Hepatocyte (in vitro differentiated cells): ENCODE measurements at regions not wholly inside any gene's neighbourhood (a gene's known extent, or its start where the extent isn't known, plus 50 kb on each side); places are given as distances from the start of the nearest gene placed in this dataset.

ENCODE experiments used
- CTCF ChIP-seq: fragments of 200-600 bp; sonication (generic); IDR thresholded peaks from 2 replicates; pipeline ENCODE4 v1.5.1; 2016; ENCODE audit warnings: antibody characterized with exemption, mild to moderate bottlenecking; ENCODE audit not compliant: poor library complexity
- EZH2 ChIP-seq: fragments of 200-600 bp; sonication (generic); IDR thresholded peaks from 2 replicates; pipeline ENCODE4 v1.6.1; 2016; ENCODE audit warnings: antibody characterized with exemption, mild to moderate bottlenecking, borderline replicate concordance
- EZH2phosphoT487 ChIP-seq: fragments of 200-600 bp; sonication (generic); IDR thresholded peaks from one replicate; pipeline ENCODE4 v1.6.1; 2018; ENCODE audit warnings: antibody characterized with exemption, mild to moderate bottlenecking, low read depth, moderate library complexity; ENCODE audit not compliant: unreplicated experiment, severe bottlenecking

- no peak for TF ChIP-seq CTCF
- TF ChIP-seq EZH2 = no peak
- no peak for TF ChIP-seq EZH2phosphoT487
Measured at GRCh38 chr14:53458368-53458814, 305.3 kb upstream of the DDHD1 start.
